B cell (primary cell): ENCODE measurements at regions not wholly inside any gene's neighbourhood (a gene's known extent, or its start where the extent isn't known, plus 50 kb on each side); places are given as distances from the start of the nearest gene placed in this dataset.

Experiments used
- EZH2 ChIP-seq: IDR thresholded peaks from 2 replicates; pipeline ENCODE4 v1.6.1; 2012; ENCODE audit warnings: borderline replicate concordance, low read depth, mild to moderate bottlenecking, moderate library complexity, low read length; ENCODE audit not compliant: insufficient read depth, poor library complexity, severe bottlenecking
- TF ChIP-seq, protein P1 (sequence below): fragments of 200-600 bp; IDR thresholded peaks from one replicate; pipeline ENCODE4 v1.8.0; 2022; ENCODE audit warnings: antibody characterized with exemption, mild to moderate bottlenecking

DNA sequence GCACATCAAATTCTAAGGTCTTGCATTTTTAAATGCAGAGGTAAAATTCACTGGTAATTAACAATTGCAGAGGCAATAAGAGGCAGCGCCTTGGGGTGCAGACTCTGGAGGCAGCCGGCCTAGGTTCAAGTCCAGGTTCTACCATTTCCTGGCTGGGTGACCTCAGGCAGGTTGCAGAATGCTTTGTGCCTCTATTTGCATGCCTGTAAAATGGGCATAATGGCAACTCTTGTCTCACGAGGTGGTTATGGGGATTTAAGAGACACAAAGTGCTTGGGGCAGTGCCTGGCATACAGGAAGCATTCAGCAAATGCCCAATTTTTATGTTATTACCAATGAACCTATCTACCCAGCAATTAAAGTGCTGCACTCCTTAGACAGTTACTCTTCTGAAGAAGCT is 180.0 kb upstream of the LHX5 start:
- TF ChIP-seq, protein P1, sequence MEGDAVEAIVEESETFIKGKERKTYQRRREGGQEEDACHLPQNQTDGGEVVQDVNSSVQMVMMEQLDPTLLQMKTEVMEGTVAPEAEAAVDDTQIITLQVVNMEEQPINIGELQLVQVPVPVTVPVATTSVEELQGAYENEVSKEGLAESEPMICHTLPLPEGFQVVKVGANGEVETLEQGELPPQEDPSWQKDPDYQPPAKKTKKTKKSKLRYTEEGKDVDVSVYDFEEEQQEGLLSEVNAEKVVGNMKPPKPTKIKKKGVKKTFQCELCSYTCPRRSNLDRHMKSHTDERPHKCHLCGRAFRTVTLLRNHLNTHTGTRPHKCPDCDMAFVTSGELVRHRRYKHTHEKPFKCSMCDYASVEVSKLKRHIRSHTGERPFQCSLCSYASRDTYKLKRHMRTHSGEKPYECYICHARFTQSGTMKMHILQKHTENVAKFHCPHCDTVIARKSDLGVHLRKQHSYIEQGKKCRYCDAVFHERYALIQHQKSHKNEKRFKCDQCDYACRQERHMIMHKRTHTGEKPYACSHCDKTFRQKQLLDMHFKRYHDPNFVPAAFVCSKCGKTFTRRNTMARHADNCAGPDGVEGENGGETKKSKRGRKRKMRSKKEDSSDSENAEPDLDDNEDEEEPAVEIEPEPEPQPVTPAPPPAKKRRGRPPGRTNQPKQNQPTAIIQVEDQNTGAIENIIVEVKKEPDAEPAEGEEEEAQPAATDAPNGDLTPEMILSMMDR, result no peak
- no peak for TF ChIP-seq EZH2
